Astrocyte of the cerebellum (primary cell): ENCODE measurements at regions not wholly inside any gene's neighbourhood (a gene's known extent, or its start where the extent isn't known, plus 50 kb on each side); places are given as distances from the start of the nearest gene placed in this dataset.

Experiments used
- DNase-seq: peaks from one replicate; pipeline ENCODE4 v3.0.0-alpha.2; 2011; ENCODE audit warnings: low read depth
- H3K4me3 ChIP-seq: 2 replicates; pipeline ENCODE4 v1.5.1; 2011; ENCODE audit warnings: mild to moderate bottlenecking, low read depth, low read length, moderate library complexity
- CTCF ChIP-seq: IDR thresholded peaks from 2 replicates; pipeline ENCODE4 v1.5.1; 2012; ENCODE audit warnings: low read length, low read depth, moderate library complexity, mild to moderate bottlenecking; ENCODE audit errors: missing control alignments
- in situ Hi-C: cut with HindIII; loops from 2 replicates; pipeline ENCODE4 v1.10.0; 2017; ENCODE audit warnings: low sequenced_read_pairs

- DNase-seq, result no peak
- TF ChIP-seq CTCF, result no peak
- H3K4me3 ChIP-seq, result no peak overlapping the region
- in situ Hi-C loops, result no loop called here
Measured at GRCh38 chr13:73368608-73369007, 309.8 kb downstream of the KLF5 start.

- DNase-seq, result no peak
- no peak for TF ChIP-seq CTCF
- H3K4me3 ChIP-seq, result no peak overlapping the region
- in situ Hi-C loops, result no loop called here
Measured at GRCh38 chr13:73367886-73368285, 309.1 kb downstream of the KLF5 start.

GRCh38 chr13:73366241-73366640, 307.4 kb downstream of the KLF5 start:
- DNase-seq, result no peak
- H3K4me3 ChIP-seq, result no peak overlapping the region
- no peak for TF ChIP-seq CTCF
- in situ Hi-C loops, result no loop called here

- no peak for DNase-seq
- TF ChIP-seq CTCF, result no peak
- in situ Hi-C loops, result no loop called here
Measured at GRCh38 chr13:73365681-73366080, 306.9 kb downstream of the KLF5 start.

GRCh38 chr13:73365252-73365651, 306.4 kb downstream of the KLF5 start:
- DNase-seq, result no peak
- no peak overlapping the region for H3K4me3 ChIP-seq
- no peak for TF ChIP-seq CTCF
- in situ Hi-C loops, result no loop called here

More at GRCh38 chr13:73365681-73366080, 306.9 kb downstream of the KLF5 start:
- no peak overlapping the region for H3K4me3 ChIP-seq

- no peak for TF ChIP-seq CTCF
- in situ Hi-C loops, result no loop called here
- DNase-seq, result no peak
- no peak overlapping the region for H3K4me3 ChIP-seq
Measured at GRCh38 chr13:73364736-73365135, 305.9 kb downstream of the KLF5 start.

- no peak for TF ChIP-seq CTCF
- DNase-seq, result no peak
- in situ Hi-C loops, result no loop called here
- no peak overlapping the region for H3K4me3 ChIP-seq
Measured at GRCh38 chr13:73358606-73359095, 299.8 kb downstream of the KLF5 start.
